ENCODE measurements at regions not wholly inside any gene's neighbourhood (a gene's known extent, or its start where the extent isn't known, plus 50 kb on each side); places are given as distances from the start of the nearest gene placed in this dataset.

DNA sequence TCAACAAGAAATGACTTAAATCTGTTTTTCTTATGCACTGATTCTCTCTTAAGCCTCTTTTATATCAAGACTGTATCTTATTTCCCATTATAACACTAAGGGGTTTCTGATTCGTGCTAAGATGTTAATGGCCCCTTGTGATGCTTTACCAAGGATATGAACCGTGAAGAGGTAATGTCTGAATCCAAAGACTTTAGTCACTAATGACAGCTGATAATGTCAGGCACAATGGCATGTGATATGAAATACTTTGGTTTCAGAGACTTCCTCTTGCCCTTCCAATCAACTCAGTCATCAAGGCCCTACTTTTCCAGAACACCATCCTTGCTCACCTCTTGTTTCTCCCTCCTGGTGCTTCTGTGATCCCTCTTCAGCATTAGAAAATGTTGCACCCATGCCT is 262.8 kb downstream of the KCNE4 start:
- no peak overlapping the region for H3K4me3 Mint-ChIP-seq (ENCODE audit: low read depth, unreplicated experiment)
- no TSS peak for BruUV-seq (replicated peaks)
- DNase-seq, result no peak
- no peaks in the 10 kb centered on the region for H3K9me3 Mint-ChIP-seq (ENCODE audit: low read depth, unreplicated experiment)
- intact Hi-C loops (cut with micrococcal nuclease; ENCODE audit: unreplicated experiment), result no loop called here
- CTCF ChIA-PET, result no interaction called here
- TF ChIP-seq, protein P1, sequence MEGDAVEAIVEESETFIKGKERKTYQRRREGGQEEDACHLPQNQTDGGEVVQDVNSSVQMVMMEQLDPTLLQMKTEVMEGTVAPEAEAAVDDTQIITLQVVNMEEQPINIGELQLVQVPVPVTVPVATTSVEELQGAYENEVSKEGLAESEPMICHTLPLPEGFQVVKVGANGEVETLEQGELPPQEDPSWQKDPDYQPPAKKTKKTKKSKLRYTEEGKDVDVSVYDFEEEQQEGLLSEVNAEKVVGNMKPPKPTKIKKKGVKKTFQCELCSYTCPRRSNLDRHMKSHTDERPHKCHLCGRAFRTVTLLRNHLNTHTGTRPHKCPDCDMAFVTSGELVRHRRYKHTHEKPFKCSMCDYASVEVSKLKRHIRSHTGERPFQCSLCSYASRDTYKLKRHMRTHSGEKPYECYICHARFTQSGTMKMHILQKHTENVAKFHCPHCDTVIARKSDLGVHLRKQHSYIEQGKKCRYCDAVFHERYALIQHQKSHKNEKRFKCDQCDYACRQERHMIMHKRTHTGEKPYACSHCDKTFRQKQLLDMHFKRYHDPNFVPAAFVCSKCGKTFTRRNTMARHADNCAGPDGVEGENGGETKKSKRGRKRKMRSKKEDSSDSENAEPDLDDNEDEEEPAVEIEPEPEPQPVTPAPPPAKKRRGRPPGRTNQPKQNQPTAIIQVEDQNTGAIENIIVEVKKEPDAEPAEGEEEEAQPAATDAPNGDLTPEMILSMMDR (IDR thresholded peaks at IDR 0.05; ENCODE audit: unreplicated experiment), result no peak
- H3K27me3 Mint-ChIP-seq (ENCODE audit: unreplicated experiment), result peaks cover 12% of the 10 kb centered on the region
- H3K27ac Mint-ChIP-seq (ENCODE audit: unreplicated experiment), result no peak overlapping the region
- H3K4me1 Mint-ChIP-seq (ENCODE audit: low read depth, unreplicated experiment), result no peaks in the 10 kb centered on the region
- H3K36me3 Mint-ChIP-seq (ENCODE audit: insufficient read depth, unreplicated experiment), result no peaks in the 10 kb centered on the region

DNA sequence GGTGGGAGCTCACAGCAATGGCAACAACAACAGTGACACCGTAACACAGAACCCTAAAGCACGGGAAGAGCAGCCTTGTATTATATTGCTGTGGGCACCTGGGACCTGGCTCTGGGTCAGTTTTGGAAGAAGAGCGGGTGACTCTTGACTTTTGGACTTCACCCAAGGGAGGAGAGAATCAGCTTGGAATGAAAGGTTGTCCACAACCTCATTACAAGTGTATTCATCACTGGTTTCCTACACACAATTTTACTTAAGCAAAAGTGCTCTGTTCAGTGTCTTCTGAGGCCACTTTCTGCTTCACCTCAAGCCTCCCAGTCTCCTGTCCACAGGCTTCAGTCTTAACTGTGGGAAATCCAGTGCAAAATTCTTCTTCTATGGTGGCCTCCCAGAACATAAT is 263.8 kb downstream of the KCNE4 start:
- no peaks in the 10 kb centered on the region for H3K36me3 Mint-ChIP-seq (ENCODE audit: insufficient read depth, unreplicated experiment)
- no peaks in the 10 kb centered on the region for H3K9me3 Mint-ChIP-seq (ENCODE audit: low read depth, unreplicated experiment)
- intact Hi-C loops (cut with micrococcal nuclease; ENCODE audit: unreplicated experiment), result no loop called here
- BruUV-seq (replicated peaks), result no TSS peak
- CTCF ChIA-PET, result no interaction called here
- H3K4me3 Mint-ChIP-seq (ENCODE audit: low read depth, unreplicated experiment), result no peak overlapping the region
- no peaks in the 10 kb centered on the region for H3K4me1 Mint-ChIP-seq (ENCODE audit: low read depth, unreplicated experiment)
- no peak overlapping the region for H3K27ac Mint-ChIP-seq (ENCODE audit: unreplicated experiment)
- H3K27me3 Mint-ChIP-seq (ENCODE audit: unreplicated experiment), result peaks cover 12% of the 10 kb centered on the region
- TF ChIP-seq, protein P1 (IDR thresholded peaks at IDR 0.05; ENCODE audit: unreplicated experiment), result no peak
- DNase-seq, result no peak

DNA sequence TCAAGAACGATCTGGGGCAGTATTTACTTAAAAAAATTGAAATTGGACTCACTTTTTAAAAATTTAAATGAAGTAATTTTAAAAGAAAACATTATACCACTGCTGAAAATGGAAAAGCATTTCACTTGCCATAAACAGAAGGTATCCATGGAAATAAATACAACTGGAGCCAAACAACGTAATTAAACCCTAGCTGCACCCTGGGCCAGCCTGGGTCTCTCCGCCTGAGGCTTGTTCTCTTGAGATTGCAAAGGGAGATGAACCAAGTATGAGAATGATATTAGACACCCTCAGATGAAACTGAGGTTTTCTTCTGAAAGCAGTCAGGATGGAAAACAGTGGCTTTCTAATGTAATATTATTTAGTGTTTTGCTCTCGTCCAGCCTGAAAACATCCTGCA is 264.4 kb downstream of the KCNE4 start:
- CTCF ChIA-PET, result no interaction called here
- Mint-ChIP-seq H3K9me3 (ENCODE audit: low read depth, unreplicated experiment) (no peaks in the 10 kb centered on the region), H3K27me3 (ENCODE audit: unreplicated experiment) (peaks cover 12% of the 10 kb centered on the region), H3K4me3 (ENCODE audit: low read depth, unreplicated experiment) (no peak overlapping the region), H3K27ac (ENCODE audit: unreplicated experiment) (no peak overlapping the region), H3K36me3 (ENCODE audit: insufficient read depth, unreplicated experiment) (no peaks in the 10 kb centered on the region), H3K4me1 (ENCODE audit: low read depth, unreplicated experiment) (no peaks in the 10 kb centered on the region)
- TF ChIP-seq, protein P1 (IDR thresholded peaks at IDR 0.05; ENCODE audit: unreplicated experiment), result no peak
- DNase-seq, result no peak
- no TSS peak for BruUV-seq (replicated peaks)
- intact Hi-C loops (cut with micrococcal nuclease; ENCODE audit: unreplicated experiment), result no loop called here

DNA sequence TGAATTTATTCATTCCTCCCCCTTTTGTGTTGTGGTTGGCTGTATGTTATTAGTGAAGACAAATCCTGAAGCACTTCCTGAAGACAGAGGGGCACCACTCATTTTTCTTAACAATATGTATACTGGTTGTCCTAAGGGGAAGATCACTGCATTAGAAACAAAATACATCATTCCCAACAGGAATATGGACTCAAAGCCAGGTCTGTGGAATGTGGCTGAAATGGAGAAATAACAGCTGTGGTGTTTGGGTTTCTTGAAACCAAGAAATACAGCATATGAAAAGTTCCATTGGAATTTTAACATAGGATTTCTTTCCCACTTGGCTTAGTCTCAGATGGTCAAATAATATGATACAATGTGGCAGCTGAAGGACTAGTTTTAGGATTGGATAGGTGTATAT is 267.6 kb downstream of the KCNE4 start:
- peaks cover 12% of the 10 kb centered on the region for H3K27me3 Mint-ChIP-seq (ENCODE audit: unreplicated experiment)
- no peaks in the 10 kb centered on the region for H3K4me1 Mint-ChIP-seq (ENCODE audit: low read depth, unreplicated experiment)
- intact Hi-C loops (cut with micrococcal nuclease; ENCODE audit: unreplicated experiment), result no loop called here
- BruUV-seq (replicated peaks), result no TSS peak
- no peak overlapping the region for H3K27ac Mint-ChIP-seq (ENCODE audit: unreplicated experiment)
- TF ChIP-seq, protein P1 (IDR thresholded peaks at IDR 0.05; ENCODE audit: unreplicated experiment), result no peak
- no peaks in the 10 kb centered on the region for H3K9me3 Mint-ChIP-seq (ENCODE audit: low read depth, unreplicated experiment)
- H3K4me3 Mint-ChIP-seq (ENCODE audit: low read depth, unreplicated experiment), result no peak overlapping the region
- H3K36me3 Mint-ChIP-seq (ENCODE audit: insufficient read depth, unreplicated experiment), result no peaks in the 10 kb centered on the region
- CTCF ChIA-PET, result no interaction called here
- no peak for DNase-seq

DNA sequence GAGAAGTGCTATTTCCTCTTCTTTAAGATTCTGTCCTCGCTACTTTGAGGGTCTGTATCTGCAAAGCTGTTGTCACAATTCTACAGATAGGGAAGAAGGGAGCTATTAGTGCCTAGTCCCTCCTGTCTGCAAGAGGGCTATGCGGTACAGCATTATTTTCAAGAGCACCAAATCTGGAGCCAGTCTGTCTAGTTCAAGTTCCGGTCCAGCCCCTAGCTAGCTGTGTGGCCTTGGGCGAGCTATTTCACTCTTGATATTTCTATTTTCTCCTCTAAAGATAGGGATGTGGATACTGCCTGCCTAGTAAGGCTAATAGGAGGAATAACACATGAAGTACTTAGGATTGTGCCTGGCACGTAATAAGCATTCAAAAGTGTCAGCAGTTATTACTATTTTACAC is 272.4 kb downstream of the KCNE4 start:
- BruUV-seq (replicated peaks), result no TSS peak
- Mint-ChIP-seq H3K9me3 (ENCODE audit: low read depth, unreplicated experiment) (peaks cover 2% of the 10 kb centered on the region), H3K4me3 (ENCODE audit: low read depth, unreplicated experiment) (no peak overlapping the region), H3K4me1 (ENCODE audit: low read depth, unreplicated experiment) (no peaks in the 10 kb centered on the region), H3K27me3 (ENCODE audit: unreplicated experiment) (no peaks in the 10 kb centered on the region), H3K36me3 (ENCODE audit: insufficient read depth, unreplicated experiment) (no peaks in the 10 kb centered on the region), H3K27ac (ENCODE audit: unreplicated experiment) (no peak overlapping the region)
- intact Hi-C loops (cut with micrococcal nuclease; ENCODE audit: unreplicated experiment), result no loop called here
- CTCF ChIA-PET, result interaction anchor here (0.6 kb wide), 1 partner anchor 207 kb away, joined by 4 read pairs; no protein-coding TSS in a partner anchor
- TF ChIP-seq, protein P1 (IDR thresholded peaks at IDR 0.05; ENCODE audit: unreplicated experiment), result no peak
- no peak for DNase-seq
